Mesenchymal stem cell (in vitro differentiated cells and primary cell): ENCODE measurements at regions not wholly inside any gene's neighbourhood (a gene's known extent, or its start where the extent isn't known, plus 50 kb on each side); places are given as distances from the start of the nearest gene placed in this dataset.

Source experiments
- DNase-seq: peaks from one replicate; pipeline ENCODE4 v3.0.0-alpha.2; 2013
- H2AFZ ChIP-seq: one replicate; pipeline ENCODE4 v1.6.1; 2013; ENCODE audit warnings: low read depth, mild to moderate bottlenecking, control low read depth, inconsistent platforms, low read length, moderate library complexity
- H2AK5ac ChIP-seq: 2 replicates; pipeline ENCODE4 v1.6.1; 2013; ENCODE audit warnings: low read length, moderate library complexity, mild to moderate bottlenecking, inconsistent platforms; ENCODE audit not compliant: severe bottlenecking
- H2BK120ac ChIP-seq: one replicate; pipeline ENCODE4 v1.6.1; 2013; ENCODE audit warnings: low read depth, mild to moderate bottlenecking, inconsistent platforms, low read length, moderate library complexity
- H2BK12ac ChIP-seq, 2 experiments: one replicate each; pipeline ENCODE4 v1.6.1; 2013; ENCODE audit warnings: inconsistent platforms in 2 of 2, low read length in 2 of 2, mild to moderate bottlenecking in 2 of 2, moderate library complexity in 2 of 2, control low read depth in 1 of 2
- H2BK15ac ChIP-seq: one replicate; pipeline ENCODE4 v1.6.1; 2013; ENCODE audit warnings: mild to moderate bottlenecking, low read depth, inconsistent platforms; ENCODE audit not compliant: poor library complexity, severe bottlenecking
- H2BK5ac ChIP-seq: 2 replicates; pipeline ENCODE4 v1.6.1; 2013; ENCODE audit warnings: low read depth, mild to moderate bottlenecking, low read length, control low read depth, inconsistent platforms; ENCODE audit not compliant: poor library complexity, severe bottlenecking
- H3K14ac ChIP-seq, 2 experiments: one replicate each; pipeline ENCODE4 v1.6.1; 2013; ENCODE audit warnings: inconsistent platforms in 2 of 2, low read length in 2 of 2, control low read depth in 1 of 2, mild to moderate bottlenecking in 1 of 2, moderate library complexity in 1 of 2
- H3K18ac ChIP-seq, 2 experiments: one replicate each; pipeline ENCODE4 v1.6.1; 2013; ENCODE audit warnings: inconsistent platforms in 2 of 2, low read length in 2 of 2, control low read depth in 1 of 2, low read depth in 1 of 2, mild to moderate bottlenecking in 1 of 2
- H3K23ac ChIP-seq, 2 experiments: one replicate each; pipeline ENCODE4 v1.6.1; 2013; ENCODE audit warnings: inconsistent platforms in 2 of 2, low read length in 2 of 2, mild to moderate bottlenecking in 2 of 2, moderate library complexity in 2 of 2, control low read depth in 1 of 2
- H3K27ac ChIP-seq: 2 replicates; pipeline ENCODE4 v1.5.1; 2013; ENCODE audit warnings: mild to moderate bottlenecking, moderate library complexity, low read length, control low read depth, inconsistent platforms; ENCODE audit not compliant: poor library complexity, severe bottlenecking
- H3K27me3 ChIP-seq, 2 experiments: 2 replicates each; pipeline versions ENCODE4 v1.6.1 to v1.7.0; 2013; ENCODE audit warnings: low read length in 2 of 2, mild to moderate bottlenecking in 2 of 2, moderate library complexity in 2 of 2, control low read depth in 1 of 2, inconsistent platforms in 1 of 2; ENCODE audit not compliant: control insufficient read depth in 1 of 2, insufficient read depth in 1 of 2
- H3K36me3 ChIP-seq, 2 experiments: 2 replicates each; pipeline versions ENCODE4 v1.6.1 to v1.7.0; 2013; ENCODE audit warnings: low read length in 2 of 2, control low read depth in 1 of 2, inconsistent platforms in 1 of 2, low read depth in 1 of 2, mild to moderate bottlenecking in 1 of 2; ENCODE audit not compliant: insufficient read depth in 2 of 2, control insufficient read depth in 1 of 2
- H3K4ac ChIP-seq, 2 experiments: one replicate each; pipeline ENCODE4 v1.6.1; 2013; ENCODE audit warnings: inconsistent platforms in 2 of 2, low read length in 2 of 2, mild to moderate bottlenecking in 2 of 2, moderate library complexity in 2 of 2, control low read depth in 1 of 2, low read depth in 1 of 2
- H3K4me1 ChIP-seq: 2 replicates; pipeline ENCODE4 v1.6.1; 2013; ENCODE audit warnings: low read depth, low read length, control low read depth; ENCODE audit not compliant: control insufficient read depth, insufficient read depth
- H3K4me2 ChIP-seq: 2 replicates; pipeline ENCODE4 v1.6.1; 2013; ENCODE audit warnings: low read length, mild to moderate bottlenecking, inconsistent platforms; ENCODE audit not compliant: poor library complexity, severe bottlenecking
- H3K4me3 ChIP-seq, 2 experiments: 2 replicates each; pipeline versions ENCODE4 v1.5.1 to v1.7.0; 2013; ENCODE audit warnings: low read length in 2 of 2, mild to moderate bottlenecking in 2 of 2, control low read depth in 1 of 2, low read depth in 1 of 2; ENCODE audit not compliant: insufficient read depth in 1 of 2
- H3K79me1 ChIP-seq: replicated peaks from 2 replicates; pipeline ENCODE4 v1.6.1; 2013; ENCODE audit warnings: mild to moderate bottlenecking, control low read depth, low read length, inconsistent platforms; ENCODE audit not compliant: poor library complexity, severe bottlenecking
- H3K9ac ChIP-seq: 2 replicates; pipeline ENCODE4 v1.7.0; 2013; ENCODE audit warnings: mild to moderate bottlenecking, low read length, moderate library complexity
- H3K9me3 ChIP-seq: 2 replicates; pipeline ENCODE4 v1.7.0; 2013; ENCODE audit warnings: mild to moderate bottlenecking, low read length; ENCODE audit not compliant: control insufficient read depth
- H4K8ac ChIP-seq: one replicate; pipeline ENCODE4 v1.6.1; 2013; ENCODE audit warnings: inconsistent platforms, mild to moderate bottlenecking, low read length, moderate library complexity
- H4K91ac ChIP-seq: one replicate; pipeline ENCODE4 v1.6.1; 2013; ENCODE audit warnings: mild to moderate bottlenecking, low read length, inconsistent platforms
- WGBS: methylation state at CpG from one replicate; pipeline ENCODE4 v1.1.7; 2013; ENCODE audit warnings: mixed read lengths; 5-methylcytosine and 5-hydroxymethylcytosine counted together

DNA sequence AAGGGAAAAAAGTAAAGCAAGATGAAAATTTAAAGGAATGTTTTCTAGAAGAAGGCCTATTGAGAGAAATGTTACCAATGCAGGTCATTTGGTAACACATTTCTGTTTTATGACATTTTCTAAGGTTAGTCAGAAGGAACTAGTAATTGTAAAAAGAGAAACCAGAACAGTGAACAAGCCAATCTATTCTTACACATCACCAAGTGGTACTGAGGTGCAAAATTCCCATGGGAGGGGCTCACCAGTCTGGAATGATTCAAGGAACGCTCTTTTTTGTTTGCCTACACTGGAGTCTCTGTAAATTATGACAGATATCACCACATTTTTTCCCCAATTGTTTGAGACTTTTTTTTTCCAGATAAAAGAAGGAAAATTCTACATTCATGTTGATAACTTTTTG is 404.7 kb upstream of the CNKSR2 start:
- Histone ChIP-seq H3K14ac (no peak overlapping the region), H3K4me2 (no peak overlapping the region), H3K23ac (no peak overlapping the region), H2BK12ac (no peak overlapping the region), H3K27ac (no peak overlapping the region), H2BK120ac (no peak overlapping the region), H2BK5ac (no peak overlapping the region), H3K27me3 (no peaks in the 10 kb centered on the region), H2AFZ (no peak overlapping the region), H3K9ac (no peak overlapping the region), H4K91ac (no peak overlapping the region), H4K8ac (no peak overlapping the region), H3K36me3 (no peaks in the 10 kb centered on the region), H3K79me1 (no peaks in the 10 kb centered on the region), H3K4me3 (no peak overlapping the region), H2AK5ac (no peak overlapping the region), H3K18ac (no peak overlapping the region), H3K4ac (no peak overlapping the region), H2BK15ac (no peak overlapping the region), H3K4me1 (no peaks in the 10 kb centered on the region), H3K9me3 (no peaks in the 10 kb centered on the region)
- no peak for DNase-seq
- WGBS = no CpG with 5 or more reads among the region's 1 CpG

DNA sequence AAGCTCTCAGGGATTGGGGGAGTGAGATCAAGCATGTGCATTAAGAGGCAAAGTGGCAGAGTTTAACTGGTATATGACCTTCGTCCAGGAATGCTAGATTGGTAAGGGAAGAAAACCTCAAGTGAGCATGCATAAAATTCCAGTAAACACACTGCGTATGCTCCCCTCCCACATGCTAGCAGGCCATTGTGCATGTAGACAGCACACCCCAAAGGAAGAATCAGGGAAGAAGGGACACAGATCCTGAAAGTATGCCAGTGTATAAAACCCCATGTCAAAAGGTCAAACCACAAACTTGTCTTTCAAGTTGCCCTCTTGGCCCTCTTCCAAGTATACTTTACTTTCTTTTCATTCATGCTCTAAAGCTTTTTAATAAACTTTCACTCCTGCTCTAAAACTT is 405.2 kb upstream of the CNKSR2 start:
- no peaks in the 10 kb centered on the region for H3K4me1 ChIP-seq
- no peaks in the 10 kb centered on the region for H3K79me1 ChIP-seq
- H4K91ac ChIP-seq = no peak overlapping the region
- DNase-seq = no peak
- no peak overlapping the region for H2AK5ac ChIP-seq
- H3K27me3 ChIP-seq = no peaks in the 10 kb centered on the region
- no peak overlapping the region for H2BK5ac ChIP-seq
- no peak overlapping the region for H3K4me3 ChIP-seq
- H2AFZ ChIP-seq = no peak overlapping the region
- no peak overlapping the region for H3K4ac ChIP-seq
- no peak overlapping the region for H2BK15ac ChIP-seq
- H3K9me3 ChIP-seq = peaks cover under 1% of the 10 kb centered on the region
- no peak overlapping the region for H3K23ac ChIP-seq
- H3K27ac ChIP-seq = no peak overlapping the region
- no peak overlapping the region for H4K8ac ChIP-seq
- H3K4me2 ChIP-seq = no peak overlapping the region
- no peak overlapping the region for H3K18ac ChIP-seq
- no peaks in the 10 kb centered on the region for H3K36me3 ChIP-seq
- H2BK120ac ChIP-seq = no peak overlapping the region
- no peak overlapping the region for H2BK12ac ChIP-seq
- 31% methylated on average over 2 of the region's 2 CpGs for WGBS
- no peak overlapping the region for H3K9ac ChIP-seq
- no peak overlapping the region for H3K14ac ChIP-seq

DNA sequence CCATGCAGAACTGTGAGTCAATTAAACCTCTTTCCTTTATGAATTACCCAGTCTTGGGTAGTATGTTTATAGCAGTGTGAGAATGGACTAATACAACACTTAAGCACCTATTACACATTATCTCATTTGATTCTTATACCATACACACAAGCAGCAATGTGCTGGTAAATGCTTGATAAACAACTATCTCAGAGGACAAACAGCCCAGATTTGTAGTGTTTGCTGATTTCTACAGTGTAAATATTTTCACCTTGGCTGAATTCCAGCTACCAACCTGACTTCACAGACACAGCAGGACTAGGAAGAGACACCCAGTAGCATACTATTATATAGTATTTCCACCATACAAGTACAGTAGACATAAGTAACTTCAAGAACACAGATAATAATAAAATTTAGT is 406.5 kb upstream of the CNKSR2 start:
- Histone ChIP-seq H3K23ac (no peak overlapping the region), H2AFZ (no peak overlapping the region), H3K4me3 (no peak overlapping the region), H3K27me3 (no peaks in the 10 kb centered on the region), H3K36me3 (no peaks in the 10 kb centered on the region), H3K9me3 (peaks cover 4% of the 10 kb centered on the region), H3K14ac (no peak overlapping the region), H3K4me2 (no peak overlapping the region), H3K27ac (no peak overlapping the region), H2AK5ac (no peak overlapping the region), H2BK5ac (no peak overlapping the region), H4K91ac (no peak overlapping the region), H3K9ac (no peak overlapping the region), H3K4me1 (no peaks in the 10 kb centered on the region), H3K79me1 (no peaks in the 10 kb centered on the region), H2BK12ac (no peak overlapping the region), H3K4ac (no peak overlapping the region), H2BK120ac (no peak overlapping the region), H3K18ac (no peak overlapping the region), H4K8ac (no peak overlapping the region), H2BK15ac (no peak overlapping the region)
- DNase-seq = no peak

DNA sequence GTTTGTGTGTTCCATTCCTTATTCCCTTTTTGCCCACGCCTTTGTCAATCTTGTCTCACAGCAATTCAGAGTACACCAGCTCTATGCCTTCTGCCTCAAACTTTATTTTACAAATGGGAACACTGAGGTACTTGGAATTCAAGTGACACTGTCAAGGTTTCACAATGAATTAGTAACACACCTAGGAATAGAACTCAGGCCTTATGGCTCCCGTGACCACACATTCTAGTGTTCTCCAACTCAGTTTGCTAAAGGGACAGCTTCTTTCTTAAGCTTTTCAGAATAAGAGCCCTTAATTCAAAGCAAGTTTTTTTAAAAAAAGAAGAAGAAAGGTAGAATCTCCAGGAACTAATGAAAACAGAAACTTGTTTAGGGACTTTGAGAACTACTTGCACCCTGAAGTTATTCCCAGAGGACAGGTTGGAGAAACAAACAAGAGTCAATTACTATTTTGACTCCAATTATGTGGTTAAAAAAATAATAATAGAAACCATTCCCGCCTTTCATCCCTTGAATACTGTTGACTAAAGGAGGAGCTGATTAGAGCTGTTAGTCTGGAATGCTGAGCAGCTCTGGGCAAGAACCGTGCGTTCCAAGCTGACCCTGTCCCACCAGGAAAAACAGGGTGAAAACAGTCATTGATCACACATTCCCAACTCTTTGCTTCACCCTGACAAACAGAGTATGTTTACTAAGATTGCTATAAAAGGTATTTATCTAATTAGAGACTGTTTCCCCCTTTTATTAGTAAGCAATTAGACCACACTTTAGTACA is 408.8 kb upstream of the CNKSR2 start:
- Histone ChIP-seq H3K9me3 (peaks cover 6% of the 10 kb centered on the region), H2AFZ (no peak overlapping the region), H4K8ac (no peak overlapping the region), H3K36me3 (no peaks in the 10 kb centered on the region), H3K14ac (no peak overlapping the region), H3K23ac (no peak overlapping the region), H2BK120ac (no peak overlapping the region), H2BK5ac (no peak overlapping the region), H3K27ac (no peak overlapping the region), H2BK12ac (no peak overlapping the region), H2BK15ac (no peak overlapping the region), H3K4ac (no peak overlapping the region), H3K4me1 (no peaks in the 10 kb centered on the region), H3K18ac (no peak overlapping the region), H3K9ac (no peak overlapping the region), H2AK5ac (no peak overlapping the region), H3K27me3 (no peaks in the 10 kb centered on the region), H3K4me2 (no peak overlapping the region), H3K4me3 (no peak overlapping the region), H4K91ac (no peak overlapping the region), H3K79me1 (no peaks in the 10 kb centered on the region)
- no peak for DNase-seq
- 77% methylated on average over 2 of the region's 5 CpGs for WGBS
